Sigmoid colon (tissue), 6 donors: ENCODE measurements at regions not wholly inside any gene's neighbourhood (a gene's known extent, or its start where the extent isn't known, plus 50 kb on each side); places are given as distances from the start of the nearest gene placed in this dataset.

Experiments used
- DNase-seq: peaks from one replicate; pipeline ENCODE4 v3.0.0-alpha.2; 2019
- H3K27ac ChIP-seq, 4 donors: fragments of 200-600 bp; sonication (generic); one replicate each; pipeline ENCODE4 v1.5.1; 2016 to 2019; ENCODE audit warnings: mild to moderate bottlenecking in 1 of 4
- H3K27me3 ChIP-seq, 3 donors: fragments of 200-600 bp; sonication (generic); one replicate each; pipeline ENCODE4 v1.5.1; 2019; ENCODE audit warnings: mild to moderate bottlenecking in 1 of 3
- H3K36me3 ChIP-seq, 4 donors: fragments of 200-600 bp; sonication (generic); one replicate each; pipeline ENCODE4 v1.5.1; 2016 to 2019
- H3K4me1 ChIP-seq, 4 donors: fragments of 200-600 bp; sonication (generic); one replicate each; pipeline ENCODE4 v1.5.1; 2017 to 2019
- H3K4me3 ChIP-seq, 4 donors: fragments of 200-600 bp; sonication (generic); one replicate each; pipeline ENCODE4 v1.5.1; 2017 to 2019; ENCODE audit warnings: mild to moderate bottlenecking in 2 of 4, moderate library complexity in 1 of 4
- H3K9me3 ChIP-seq, 4 donors: fragments of 200-600 bp in 3 of 4; sonication (generic) in 3 of 4; one replicate each; pipeline versions ENCODE4 v1.5.1 to v1.6.1; 2013 to 2019
- EP300 ChIP-seq, 4 donors: sonication (generic); formaldehyde crosslinking; IDR thresholded peaks; one replicate each; pipeline ENCODE4 v1.6.1; 2017; ENCODE audit warnings: antibody characterized with exemption in 4 of 4
- POLR2A ChIP-seq, 2 donors: fragments of 450-650 bp; IDR thresholded peaks; one replicate each; pipeline ENCODE4 v1.6.1; 2016; ENCODE audit warnings: antibody characterized with exemption in 2 of 2, mild to moderate bottlenecking in 2 of 2, moderate library complexity in 2 of 2
- POLR2AphosphoS5 ChIP-seq, 4 donors: sonication (generic); formaldehyde crosslinking; IDR thresholded peaks; one replicate each; pipeline ENCODE4 v1.6.1; 2017; ENCODE audit warnings: antibody characterized with exemption in 4 of 4
- WGBS, 2 donors: extraction: QIAGEN DNeasy Blood & Tissue Kit; methylation state at CpG; one replicate each; pipeline ENCODE4 v1.1.7; 2013; 5-methylcytosine and 5-hydroxymethylcytosine counted together
- intact Hi-C: fragments of 100-400 bp; cut with DNase I; formaldehyde crosslinking; loops from one replicate; pipeline ENCODE4 v1.15.1; 2023
- TF ChIP-seq, protein P1 (sequence below), 4 experiments: fragments of 450-650 bp in 3 of 4; fragments of 200-600 bp in 1 of 4; IDR thresholded peaks; one replicate each; pipeline ENCODE4 v1.5.1; 2016 to 2019; ENCODE audit warnings: antibody characterized with exemption in 4 of 4, mild to moderate bottlenecking in 3 of 4, moderate library complexity in 2 of 4
- donor health status: healthy with polysubstance abuse.
- donor health status: healthy.

DNA sequence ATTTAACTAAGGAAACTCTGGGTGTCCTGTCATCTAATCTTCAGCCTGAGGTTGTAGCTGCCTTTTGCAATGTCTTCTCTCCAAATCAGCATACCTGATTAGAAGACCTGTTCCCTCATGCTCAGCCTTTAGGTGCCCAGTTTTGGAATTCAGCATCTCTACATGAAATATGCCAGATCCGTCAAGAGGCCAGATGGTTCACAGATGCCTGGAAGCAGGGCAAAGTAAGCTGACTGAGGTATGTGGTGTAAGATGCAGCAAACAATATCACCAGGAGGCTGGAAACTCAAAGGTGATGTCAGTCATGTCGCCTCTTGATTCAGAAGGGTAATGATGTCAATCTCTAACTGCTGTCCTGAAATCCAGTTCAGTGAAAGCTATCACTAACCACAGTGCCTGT, 324.4 kb downstream of the PRELID2 start:
- Histone ChIP-seq H3K36me3 (no peaks in the 10 kb centered on the region), H3K4me3 (no peak overlapping the region), H3K27ac (no peak overlapping the region), H3K27me3 (no peaks in the 10 kb centered on the region), H3K9me3 (no peaks in the 10 kb centered on the region), H3K4me1 (peaks cover 0 to 22% (median 0%) of the 10 kb centered on the region in 4 donors)
- TF ChIP-seq, protein P1, sequence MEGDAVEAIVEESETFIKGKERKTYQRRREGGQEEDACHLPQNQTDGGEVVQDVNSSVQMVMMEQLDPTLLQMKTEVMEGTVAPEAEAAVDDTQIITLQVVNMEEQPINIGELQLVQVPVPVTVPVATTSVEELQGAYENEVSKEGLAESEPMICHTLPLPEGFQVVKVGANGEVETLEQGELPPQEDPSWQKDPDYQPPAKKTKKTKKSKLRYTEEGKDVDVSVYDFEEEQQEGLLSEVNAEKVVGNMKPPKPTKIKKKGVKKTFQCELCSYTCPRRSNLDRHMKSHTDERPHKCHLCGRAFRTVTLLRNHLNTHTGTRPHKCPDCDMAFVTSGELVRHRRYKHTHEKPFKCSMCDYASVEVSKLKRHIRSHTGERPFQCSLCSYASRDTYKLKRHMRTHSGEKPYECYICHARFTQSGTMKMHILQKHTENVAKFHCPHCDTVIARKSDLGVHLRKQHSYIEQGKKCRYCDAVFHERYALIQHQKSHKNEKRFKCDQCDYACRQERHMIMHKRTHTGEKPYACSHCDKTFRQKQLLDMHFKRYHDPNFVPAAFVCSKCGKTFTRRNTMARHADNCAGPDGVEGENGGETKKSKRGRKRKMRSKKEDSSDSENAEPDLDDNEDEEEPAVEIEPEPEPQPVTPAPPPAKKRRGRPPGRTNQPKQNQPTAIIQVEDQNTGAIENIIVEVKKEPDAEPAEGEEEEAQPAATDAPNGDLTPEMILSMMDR (IDR thresholded peaks at IDR 0.05): no peak
- no peak for TF ChIP-seq EP300 (IDR thresholded peaks at IDR 0.05)
- no peak for TF ChIP-seq POLR2A (IDR thresholded peaks at IDR 0.05)
- no peak for TF ChIP-seq POLR2AphosphoS5 (IDR thresholded peaks at IDR 0.05)
- WGBS, 2 donors: 93% methylated on average over 2 of the region's 2 CpGs
- intact Hi-C loops: no loop called here
- DNase-seq: no peak

DNA sequence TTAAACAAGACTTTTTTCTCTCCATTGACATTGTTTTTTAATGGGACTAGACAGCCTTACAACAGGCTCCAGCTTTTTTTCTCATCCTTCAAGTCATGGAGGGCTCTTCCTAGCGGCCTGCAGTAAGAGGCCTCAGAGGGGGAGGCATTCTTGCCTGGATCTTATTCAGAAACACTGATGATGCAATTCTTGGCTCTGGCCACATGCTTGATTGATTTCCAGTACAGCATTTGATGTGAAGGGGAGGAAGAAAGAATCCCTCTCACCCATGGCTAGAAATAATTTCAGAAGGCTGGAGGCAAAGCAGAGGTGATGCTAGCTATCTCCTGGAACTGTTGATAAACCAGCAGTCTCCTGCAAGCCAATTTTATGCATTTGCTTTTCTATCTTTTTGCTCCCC, 324.8 kb downstream of the PRELID2 start:
- WGBS, 2 donors: 68 to 86% methylated on average over 1 of the region's 1 CpG
- TF ChIP-seq POLR2AphosphoS5 (IDR thresholded peaks at IDR 0.05) (no peak), POLR2A (IDR thresholded peaks at IDR 0.05) (no peak), EP300 (IDR thresholded peaks at IDR 0.05) (no peak)
- TF ChIP-seq, protein P1 (IDR thresholded peaks at IDR 0.05): no peak
- H3K9me3 ChIP-seq: no peaks in the 10 kb centered on the region
- DNase-seq: no peak
- no peaks in the 10 kb centered on the region for H3K27me3 ChIP-seq
- H3K27ac ChIP-seq: no peak overlapping the region
- intact Hi-C loops: no loop called here
- H3K4me1 ChIP-seq: peaks cover 0 to 22% (median 0%) of the 10 kb centered on the region in 4 donors
- H3K4me3 ChIP-seq: no peak overlapping the region
- no peaks in the 10 kb centered on the region for H3K36me3 ChIP-seq

DNA sequence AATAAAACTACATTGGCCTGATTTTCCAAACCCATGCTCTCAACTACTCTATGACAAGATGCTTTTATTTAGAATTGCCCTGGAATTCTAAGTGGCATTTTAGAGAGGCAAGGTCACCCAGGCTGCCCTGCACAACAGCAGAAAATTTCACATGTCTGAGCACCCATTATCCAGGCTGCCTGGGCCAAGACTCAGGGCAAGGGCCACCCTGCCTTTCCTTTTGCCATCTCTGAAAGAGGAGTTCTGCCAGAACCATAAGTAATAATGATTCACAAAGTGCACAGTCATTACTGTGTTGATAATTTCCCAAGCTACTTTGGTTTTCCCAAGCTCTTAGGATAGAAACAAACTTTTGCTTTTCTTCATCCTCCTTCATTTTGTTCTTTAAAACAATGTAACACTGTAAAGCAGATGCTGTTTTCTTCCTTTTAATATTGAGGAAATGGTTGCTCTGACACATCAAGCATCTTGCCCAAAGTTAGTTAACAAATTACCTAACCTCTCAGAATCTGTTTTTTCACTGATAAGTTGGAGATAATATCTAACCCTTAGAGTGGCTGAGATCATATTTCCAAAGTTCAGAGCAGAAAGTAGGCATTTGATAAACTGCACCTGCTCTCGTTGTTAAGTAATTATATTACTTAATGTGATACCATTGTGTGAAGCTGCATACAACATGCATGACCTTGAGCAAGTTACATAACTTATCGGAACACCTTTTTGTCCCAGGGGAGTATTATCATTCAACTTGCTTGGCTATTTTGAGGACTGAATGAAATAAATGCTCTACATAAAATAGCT, 325.6 kb downstream of the PRELID2 start:
- intact Hi-C loops: no loop called here
- no peak for TF ChIP-seq POLR2AphosphoS5 (IDR thresholded peaks at IDR 0.05)
- TF ChIP-seq, protein P1 (IDR thresholded peaks at IDR 0.05): no peak
- no peak for TF ChIP-seq EP300 (IDR thresholded peaks at IDR 0.05)
- no peak for TF ChIP-seq POLR2A (IDR thresholded peaks at IDR 0.05)
- Histone ChIP-seq H3K4me3 (no peak overlapping the region), H3K4me1 (peaks cover 0 to 22% (median 0%) of the 10 kb centered on the region in 4 donors), H3K9me3 (no peaks in the 10 kb centered on the region), H3K27me3 (no peaks in the 10 kb centered on the region), H3K36me3 (no peaks in the 10 kb centered on the region), H3K27ac (no peak overlapping the region)
- WGBS, 2 donors: 78 to 85% methylated on average over 2 of the region's 2 CpGs
- no peak for DNase-seq

DNA sequence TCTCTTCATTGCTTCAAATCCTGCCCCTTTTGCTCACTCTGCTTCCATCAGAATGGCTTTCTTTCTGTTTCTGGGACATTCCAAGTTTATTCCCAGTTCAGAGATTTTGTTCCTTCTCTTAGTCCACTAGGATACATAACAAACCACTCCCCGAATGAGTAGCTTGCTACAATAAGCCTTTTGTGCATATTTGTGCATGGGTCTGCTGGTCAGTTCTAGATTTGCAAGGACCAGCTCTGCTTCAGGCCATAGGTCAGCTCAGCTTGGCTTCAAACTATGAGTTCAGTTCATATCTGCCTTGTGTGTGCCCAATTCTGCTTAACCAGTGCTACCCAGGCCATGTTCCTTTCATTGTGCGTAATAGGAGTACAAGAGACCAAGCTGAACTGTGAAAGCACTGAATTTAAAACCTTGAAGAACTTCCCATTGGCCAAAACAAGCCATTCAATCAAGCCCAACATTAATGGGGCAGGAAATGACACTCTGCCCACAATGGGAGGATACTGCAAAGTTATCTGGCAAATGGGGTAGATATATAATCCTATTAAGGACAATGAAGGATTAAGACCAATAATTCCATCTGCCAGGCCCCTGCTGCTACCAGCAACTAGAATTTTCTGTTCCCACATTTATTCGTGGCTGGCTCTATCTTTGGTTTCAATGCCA, 328.8 kb downstream of the PRELID2 start:
- Histone ChIP-seq H3K4me3 (no peak overlapping the region), H3K4me1 (peaks cover 0 to 22% (median 0%) of the 10 kb centered on the region in 4 donors), H3K36me3 (no peaks in the 10 kb centered on the region), H3K27ac (no peak overlapping the region), H3K9me3 (no peaks in the 10 kb centered on the region), H3K27me3 (no peaks in the 10 kb centered on the region)
- no peak for TF ChIP-seq POLR2A (IDR thresholded peaks at IDR 0.05)
- no peak for DNase-seq
- intact Hi-C loops: no loop called here
- 91% methylated on average over 3 of the region's 3 CpGs for WGBS, 2 donors

DNA sequence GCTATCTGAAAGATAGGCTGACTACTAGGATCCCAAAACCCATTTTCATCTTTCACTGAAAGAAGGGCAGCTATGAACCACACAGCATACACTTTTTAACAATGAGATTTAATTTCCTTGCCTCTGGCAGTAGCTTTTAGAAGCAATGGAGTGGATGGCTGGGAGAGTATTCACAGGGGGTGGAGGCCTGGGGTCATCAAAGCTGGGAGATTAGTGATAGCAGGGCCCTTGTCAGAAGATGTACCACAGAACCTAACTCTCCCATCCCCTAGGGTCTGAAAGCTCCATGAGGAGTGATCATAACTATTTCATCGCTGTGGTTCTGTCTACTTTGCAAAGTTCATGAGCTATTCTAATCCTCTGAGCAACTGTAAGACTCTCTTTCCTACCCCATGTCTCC, 332.2 kb downstream of the PRELID2 start:
- no peak for TF ChIP-seq POLR2A (IDR thresholded peaks at IDR 0.05)
- TF ChIP-seq, protein P1 (IDR thresholded peaks at IDR 0.05): no peak
- TF ChIP-seq EP300 (IDR thresholded peaks at IDR 0.05): no peak
- no peak for TF ChIP-seq POLR2AphosphoS5 (IDR thresholded peaks at IDR 0.05)
- WGBS, 2 donors: 94 to 100% methylated on average over 1 of the region's 1 CpG
- no peak for DNase-seq
- Histone ChIP-seq H3K9me3 (no peaks in the 10 kb centered on the region), H3K4me3 (no peak overlapping the region), H3K36me3 (no peaks in the 10 kb centered on the region), H3K27ac (no peak overlapping the region), H3K4me1 (no peaks in the 10 kb centered on the region), H3K27me3 (no peaks in the 10 kb centered on the region)
- intact Hi-C loops: no loop called here
